ENCODE measurements at regions not wholly inside any gene's neighbourhood (a gene's known extent, or its start where the extent isn't known, plus 50 kb on each side); places are given as distances from the start of the nearest gene placed in this dataset.

DNA sequence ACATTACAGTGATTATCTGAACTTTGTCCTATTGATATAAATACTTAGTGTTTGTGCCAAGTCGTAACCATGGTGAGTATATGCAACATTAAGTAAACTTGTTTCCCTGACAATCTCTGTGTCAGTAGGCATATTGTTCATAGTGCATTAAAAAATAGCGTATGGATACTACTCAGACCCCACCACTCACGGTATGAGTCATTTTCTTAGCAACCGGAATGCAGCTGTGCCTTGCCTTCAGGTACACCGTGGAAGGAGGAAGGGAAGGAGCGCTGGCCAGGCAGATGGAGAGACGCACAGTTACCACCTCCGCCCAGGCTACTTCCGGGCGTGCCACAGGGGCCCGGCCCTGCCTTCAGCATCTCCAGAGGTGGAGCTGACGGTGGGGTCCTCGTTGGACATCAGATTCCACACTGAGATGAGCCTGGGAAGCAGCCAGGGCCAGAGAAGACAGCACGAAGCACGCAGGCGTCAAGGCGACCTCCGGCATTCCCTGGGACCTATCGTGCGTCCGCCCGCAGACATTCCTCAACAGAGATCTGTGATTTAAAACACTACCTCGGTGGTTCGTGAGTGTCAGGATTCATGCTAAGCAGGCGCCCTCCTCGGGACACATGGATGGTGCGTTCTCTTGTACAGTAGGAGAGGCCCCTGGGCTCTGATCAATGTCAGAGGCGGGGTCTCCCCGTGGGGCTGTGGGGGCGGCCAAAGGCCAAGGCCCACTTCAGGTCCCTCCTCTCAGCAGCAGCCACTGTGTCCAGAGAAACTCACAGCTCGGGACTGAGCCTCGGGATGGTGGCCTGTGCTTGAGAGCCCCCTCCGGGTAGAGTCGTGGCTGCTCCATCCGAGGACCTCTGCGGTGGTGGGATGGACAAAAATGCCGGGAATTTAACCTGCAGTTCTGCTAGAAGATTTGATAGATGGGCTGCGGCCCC, 82.2 kb upstream of the HDAC4 start:
- no peak for DNase-seq (ENCODE audit: extremely low spot score)
- ChIA-PET POLR2A (no interaction called here), CTCF (no interaction called here)
- TF ChIP-seq, protein P1, sequence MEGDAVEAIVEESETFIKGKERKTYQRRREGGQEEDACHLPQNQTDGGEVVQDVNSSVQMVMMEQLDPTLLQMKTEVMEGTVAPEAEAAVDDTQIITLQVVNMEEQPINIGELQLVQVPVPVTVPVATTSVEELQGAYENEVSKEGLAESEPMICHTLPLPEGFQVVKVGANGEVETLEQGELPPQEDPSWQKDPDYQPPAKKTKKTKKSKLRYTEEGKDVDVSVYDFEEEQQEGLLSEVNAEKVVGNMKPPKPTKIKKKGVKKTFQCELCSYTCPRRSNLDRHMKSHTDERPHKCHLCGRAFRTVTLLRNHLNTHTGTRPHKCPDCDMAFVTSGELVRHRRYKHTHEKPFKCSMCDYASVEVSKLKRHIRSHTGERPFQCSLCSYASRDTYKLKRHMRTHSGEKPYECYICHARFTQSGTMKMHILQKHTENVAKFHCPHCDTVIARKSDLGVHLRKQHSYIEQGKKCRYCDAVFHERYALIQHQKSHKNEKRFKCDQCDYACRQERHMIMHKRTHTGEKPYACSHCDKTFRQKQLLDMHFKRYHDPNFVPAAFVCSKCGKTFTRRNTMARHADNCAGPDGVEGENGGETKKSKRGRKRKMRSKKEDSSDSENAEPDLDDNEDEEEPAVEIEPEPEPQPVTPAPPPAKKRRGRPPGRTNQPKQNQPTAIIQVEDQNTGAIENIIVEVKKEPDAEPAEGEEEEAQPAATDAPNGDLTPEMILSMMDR (IDR thresholded peaks at IDR 0.05; ENCODE audit: control extremely low read depth, extremely low read depth, low read depth, missing control alignments): no peak

- ChIA-PET CTCF (no interaction called here), POLR2A (no interaction called here)
- TF ChIP-seq, protein P1 (IDR thresholded peaks at IDR 0.05; ENCODE audit: control extremely low read depth, extremely low read depth, low read depth, missing control alignments): no peak
- no peak for DNase-seq (ENCODE audit: extremely low spot score)
Observed at GRCh38 chr2:239479471-239479870, 78.7 kb upstream of the HDAC4 start.

DNA sequence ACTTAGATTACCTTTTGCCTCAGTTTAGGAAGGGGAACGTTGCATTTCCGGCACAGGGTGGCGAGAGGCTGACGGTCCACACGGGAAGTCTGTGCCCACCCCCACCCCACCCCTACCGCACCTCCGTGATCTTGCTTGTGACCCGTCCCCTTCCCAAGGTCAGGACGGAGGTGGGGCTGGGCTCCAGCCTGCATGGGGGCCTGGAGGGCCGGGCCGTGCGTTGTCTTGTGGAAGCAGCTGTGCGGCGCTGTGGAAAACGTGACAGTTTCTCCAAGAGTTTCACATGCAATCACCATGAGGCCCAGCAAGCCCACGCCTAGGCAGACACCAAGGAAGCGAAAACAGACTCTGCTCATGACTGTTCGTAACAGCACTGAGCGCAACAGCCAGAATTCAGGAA, 76.8 kb upstream of the HDAC4 start:
- DNase-seq (ENCODE audit: extremely low spot score): no peak
- POLR2A ChIA-PET: no interaction called here
- CTCF ChIA-PET: no interaction called here
- TF ChIP-seq, protein P1 (IDR thresholded peaks at IDR 0.05; ENCODE audit: control extremely low read depth, extremely low read depth, low read depth, missing control alignments): no peak

- POLR2A ChIA-PET: interaction anchor here (0.5 kb wide), 1 partner anchor 287 kb away, joined by 6 read pairs; no protein-coding TSS in a partner anchor
- CTCF ChIA-PET: no interaction called here
- TF ChIP-seq, protein P1 (IDR thresholded peaks at IDR 0.05; ENCODE audit: control extremely low read depth, extremely low read depth, low read depth, missing control alignments): no peak
- DNase-seq (ENCODE audit: extremely low spot score): no peak
Observed at GRCh38 chr2:239476757-239477585, 76.2 kb upstream of the HDAC4 start.

GRCh38 chr2:239476029-239476756, 75.4 kb upstream of the HDAC4 start:
- ChIA-PET CTCF (no interaction called here), POLR2A (interaction anchor here (0.5 kb wide), 1 partner anchor 286 kb away, joined by 6 read pairs; no protein-coding TSS in a partner anchor)
- TF ChIP-seq, protein P1 (IDR thresholded peaks at IDR 0.05; ENCODE audit: control extremely low read depth, extremely low read depth, low read depth, missing control alignments): no peak
- DNase-seq (ENCODE audit: extremely low spot score): no peak

Data from GM10248 (cell line).